Liver (tissue), 3 donors: ENCODE measurements at regions not wholly inside any gene's neighbourhood (a gene's known extent, or its start where the extent isn't known, plus 50 kb on each side); places are given as distances from the start of the nearest gene placed in this dataset.

ENCODE experiments used
- CTCF ChIP-seq: fragments of 150-350 bp; IDR thresholded peaks from 2 replicates; pipeline ENCODE4 v1.5.1; 2017; ENCODE audit warnings: improper control_type of control experiment, low read depth, low read length; ENCODE audit not compliant: missing input control
- GABPA ChIP-seq, 2 donors: IDR thresholded peaks in 1 of 2; conservative IDR thresholded peaks in 1 of 2; 2 replicates each; pipeline ENCODE4 v1.6.1; 2016; ENCODE audit warnings: antibody characterized with exemption in 2 of 2, mild to moderate bottlenecking in 1 of 2, moderate library complexity in 1 of 2
- HNF4G ChIP-seq: IDR thresholded peaks from 2 replicates; pipeline ENCODE4 v1.6.1; 2016; ENCODE audit warnings: antibody characterized with exemption
- JUND ChIP-seq, 2 donors: IDR thresholded peaks; 2 replicates each; pipeline ENCODE4 v1.6.1; 2016; ENCODE audit warnings: antibody characterized with exemption in 2 of 2
- MAX ChIP-seq: IDR thresholded peaks from 2 replicates; pipeline ENCODE4 v1.6.1; 2016; ENCODE audit warnings: antibody characterized with exemption
- RAD21 ChIP-seq, 2 donors: IDR thresholded peaks; 2 replicates each; pipeline ENCODE4 v1.6.1; 2016; ENCODE audit warnings: antibody characterized with exemption in 2 of 2, mild to moderate bottlenecking in 2 of 2
- REST ChIP-seq: IDR thresholded peaks from 2 replicates; pipeline ENCODE4 v1.6.1; 2016; ENCODE audit warnings: antibody characterized with exemption, mild to moderate bottlenecking
- SP1 ChIP-seq: IDR thresholded peaks from 2 replicates; pipeline ENCODE4 v1.6.1; 2018; ENCODE audit warnings: antibody characterized with exemption, mild to moderate bottlenecking
- TAF1 ChIP-seq: conservative IDR thresholded peaks from 2 replicates; pipeline ENCODE4 v1.6.1; 2016; ENCODE audit warnings: antibody characterized with exemption, mild to moderate bottlenecking
- YY1 ChIP-seq: IDR thresholded peaks from 2 replicates; pipeline ENCODE4 v1.6.1; 2016; ENCODE audit warnings: antibody characterized with exemption, mild to moderate bottlenecking
- ZBTB33 ChIP-seq: IDR thresholded peaks from 2 replicates; pipeline ENCODE4 v1.6.1; 2016; ENCODE audit warnings: antibody characterized with exemption
- donor health status: healthy.
- donor health status: healthy.

- TF ChIP-seq REST (no peak), ZBTB33 (no peak), CTCF (no peak), MAX (no peak), GABPA (IDR thresholded peaks at IDR 0.05 in 1 of 2, conservative IDR thresholded peaks at IDR 0.05 in 1 of 2) (no peak), YY1 (no peak), SP1 (no peak), RAD21 (IDR thresholded peaks at IDR 0.05) (no peak), HNF4G (no peak), TAF1 (no peak), JUND (IDR thresholded peaks at IDR 0.05) (no peak)
Measured at GRCh38 chr3:107947203-107947602, 143.6 kb downstream of the CD47 start.
